ENCODE measurements at regions not wholly inside any gene's neighbourhood (a gene's known extent, or its start where the extent isn't known, plus 50 kb on each side); places are given as distances from the start of the nearest gene placed in this dataset.
"Not testable (repeated sequence)": the region's sequence is repeated elsewhere in the genome, so short reads cannot be mapped to it uniquely, and the experiment has no call there.

DNA sequence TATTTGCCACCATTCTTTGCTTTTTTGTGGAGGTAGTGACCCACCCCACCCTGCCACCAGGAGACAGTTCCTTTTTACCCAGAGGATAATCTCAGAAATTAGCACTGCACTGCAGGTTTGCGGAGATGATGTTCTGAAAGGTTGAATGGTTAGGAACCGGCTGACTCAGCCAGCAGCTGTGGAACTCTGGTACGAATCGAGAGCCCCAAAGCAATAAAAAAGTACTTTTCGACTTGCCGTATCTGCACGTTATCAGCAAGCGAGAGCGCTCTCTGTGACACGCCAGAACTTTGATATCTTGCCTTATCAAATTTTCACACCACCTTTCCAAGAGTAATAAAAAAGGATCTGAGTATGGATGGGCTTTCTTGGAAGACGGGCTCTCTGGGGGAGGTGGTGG lies 96.3 kb upstream of the EEF2KMT start:
- DNase-seq = no peak

DNA sequence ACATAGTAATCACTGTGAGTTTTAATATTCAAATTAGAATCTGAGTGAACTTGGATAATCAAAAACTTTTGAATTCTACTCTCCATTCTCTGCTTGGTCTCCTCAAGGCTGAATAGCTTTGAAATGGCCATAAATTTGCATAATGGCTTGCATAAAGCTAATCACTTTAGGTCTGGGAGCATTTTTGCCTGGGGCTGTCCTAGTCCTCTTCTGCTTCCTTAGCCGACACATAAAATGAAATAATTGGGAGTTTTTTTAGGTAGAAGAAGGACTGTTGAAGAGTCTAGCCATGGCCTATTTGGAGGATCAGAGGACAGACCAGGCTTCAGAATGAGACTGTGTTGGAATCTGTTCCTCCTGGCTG lies 91.4 kb upstream of the EEF2KMT start:
- DNase-seq = no peak

DNA sequence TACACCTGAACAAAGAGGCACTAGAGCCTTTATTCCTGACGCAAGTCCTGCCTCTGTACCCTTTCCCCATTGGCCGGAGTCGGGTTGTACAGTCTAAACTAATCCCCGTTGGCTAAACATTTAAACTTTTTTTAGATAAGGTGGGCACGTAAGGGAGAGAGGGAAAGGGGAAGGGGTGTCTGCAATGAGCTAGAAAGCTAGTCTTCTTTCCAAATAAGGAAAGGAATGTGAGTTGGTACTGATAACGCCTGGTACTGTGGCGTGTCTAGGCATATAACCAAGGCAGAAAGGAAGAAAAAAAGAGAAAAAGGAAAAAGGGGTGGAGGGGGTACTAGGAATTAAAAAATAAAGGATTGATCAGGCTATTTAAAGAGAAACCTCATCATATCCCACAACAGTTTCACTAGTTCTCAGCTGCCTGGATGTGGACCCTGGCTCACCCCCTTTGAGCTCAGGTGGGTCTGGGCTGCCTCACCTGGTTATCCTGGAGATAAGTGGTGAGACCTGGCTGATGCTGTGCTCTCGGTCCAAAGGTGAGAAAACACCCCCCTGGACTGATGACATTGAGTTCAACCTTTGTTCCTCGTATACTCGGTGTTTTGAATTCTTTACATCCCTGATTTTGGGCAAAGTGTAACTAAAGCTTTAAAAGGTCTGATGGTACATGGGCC lies 90.9 kb upstream of the EEF2KMT start:
- DNase-seq = no peak

DNA sequence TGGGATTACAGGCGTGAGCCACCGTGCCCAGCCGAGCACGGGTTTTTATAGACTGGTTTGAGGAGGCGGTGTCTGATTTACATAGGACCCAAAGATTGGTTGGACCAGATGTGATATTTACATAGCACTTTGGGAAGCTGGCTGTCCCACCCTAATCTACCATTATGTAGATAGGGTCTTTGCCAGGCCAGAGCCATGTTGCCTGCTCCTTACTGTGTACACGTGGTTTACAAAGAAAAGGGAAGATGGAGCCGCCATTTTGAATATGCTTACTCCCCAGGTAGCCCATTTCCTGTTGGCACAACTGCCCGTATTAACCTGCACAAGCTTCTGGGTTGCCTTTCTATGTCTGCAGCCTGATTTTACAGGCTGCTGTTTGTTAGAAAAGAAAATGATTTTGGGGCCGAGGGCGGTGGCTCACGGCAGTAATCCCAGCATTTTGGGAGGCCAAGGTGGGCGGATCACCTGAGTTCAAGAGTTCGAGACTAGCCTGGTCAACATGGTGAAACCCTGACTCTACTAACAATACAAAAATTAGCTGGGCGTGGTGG lies 89.9 kb upstream of the EEF2KMT start:
- no peak for DNase-seq

DNA sequence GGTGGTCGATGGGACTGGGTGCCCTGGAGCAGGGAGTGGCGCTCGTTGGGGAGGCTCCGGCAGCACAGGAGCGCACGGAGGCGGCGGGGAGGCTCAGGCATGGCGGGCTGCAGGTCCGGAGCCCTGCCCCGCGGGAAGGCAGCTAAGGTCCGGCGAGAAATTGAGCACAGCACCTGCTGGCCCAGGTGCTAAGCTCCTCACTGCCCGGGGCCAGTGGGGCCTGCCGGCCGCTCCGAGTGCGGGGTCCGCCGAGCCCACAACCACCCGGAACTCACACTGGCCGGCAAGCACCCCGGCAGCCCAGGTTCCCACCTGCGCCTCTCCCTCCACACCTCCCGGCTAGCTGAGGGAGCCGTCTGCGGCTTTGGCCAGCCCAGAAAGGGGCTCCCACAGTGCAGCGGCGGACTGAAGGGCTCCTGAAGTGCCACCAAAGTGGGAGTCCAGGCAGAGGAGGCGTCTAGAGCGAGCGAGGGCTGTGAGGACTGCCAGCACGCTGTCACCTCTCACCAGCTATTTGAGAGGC lies 88.8 kb upstream of the EEF2KMT start:
- DNase-seq = no peak

DNA sequence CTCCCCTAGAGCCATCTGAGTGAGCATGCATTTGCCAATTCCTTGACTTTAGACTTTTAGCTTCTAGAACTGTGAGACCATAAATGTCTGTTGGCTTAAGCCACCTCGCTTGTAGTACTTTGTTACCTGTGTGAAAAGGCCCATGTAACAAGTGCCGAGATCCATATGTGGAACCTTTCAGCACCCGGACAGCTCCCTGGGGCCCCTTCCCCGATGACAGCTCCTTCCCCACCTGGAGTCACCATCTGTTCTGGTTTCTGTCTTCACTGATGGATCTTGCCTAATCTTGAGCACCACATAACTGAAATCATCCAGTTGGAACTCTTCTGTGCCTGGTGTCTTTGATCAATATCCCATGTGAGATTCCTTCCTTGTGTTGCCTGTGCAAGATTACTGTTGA lies 78.9 kb upstream of the EEF2KMT start:
- no peak for DNase-seq

DNA sequence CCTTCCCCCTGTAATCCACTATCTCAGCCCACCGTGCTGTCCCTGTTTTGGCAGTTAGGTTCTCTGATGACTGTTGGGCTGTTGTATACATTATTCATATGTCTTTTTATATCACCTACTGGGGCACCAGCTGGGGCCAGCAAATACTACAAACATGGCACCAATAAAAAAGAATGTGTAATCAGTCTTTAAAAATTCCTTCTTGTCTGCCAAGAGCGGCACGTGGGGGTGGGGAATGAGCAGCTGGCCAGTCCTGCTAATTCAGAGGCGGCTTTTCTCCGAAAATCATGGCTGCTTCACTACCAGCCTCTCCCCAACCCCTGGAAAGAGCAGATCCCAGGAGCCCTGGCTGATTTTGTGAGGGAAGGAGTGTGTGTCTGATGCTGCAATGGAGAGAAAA lies 77.7 kb upstream of the EEF2KMT start:
- no peak for DNase-seq

DNA sequence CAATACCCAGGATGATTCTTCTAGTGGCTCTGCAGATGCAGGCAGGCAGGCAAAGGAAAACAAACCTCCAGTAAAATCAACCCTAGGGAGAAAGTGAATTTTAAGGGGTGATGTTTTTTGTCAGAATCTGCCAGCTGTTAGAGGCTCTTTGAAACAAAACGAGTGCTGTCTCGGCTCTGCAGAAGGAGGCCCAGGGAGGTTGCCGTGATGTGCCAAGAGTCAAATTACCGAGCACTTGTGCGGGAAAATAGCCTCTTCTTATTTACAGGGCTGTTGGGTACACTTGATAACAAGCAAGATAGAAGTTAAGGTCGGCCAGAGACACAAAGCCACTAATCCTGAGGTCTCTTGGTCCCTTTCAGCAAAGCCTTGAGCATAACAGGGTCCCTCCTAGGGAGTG lies 68.9 kb upstream of the EEF2KMT start:
- no peak for DNase-seq

DNA sequence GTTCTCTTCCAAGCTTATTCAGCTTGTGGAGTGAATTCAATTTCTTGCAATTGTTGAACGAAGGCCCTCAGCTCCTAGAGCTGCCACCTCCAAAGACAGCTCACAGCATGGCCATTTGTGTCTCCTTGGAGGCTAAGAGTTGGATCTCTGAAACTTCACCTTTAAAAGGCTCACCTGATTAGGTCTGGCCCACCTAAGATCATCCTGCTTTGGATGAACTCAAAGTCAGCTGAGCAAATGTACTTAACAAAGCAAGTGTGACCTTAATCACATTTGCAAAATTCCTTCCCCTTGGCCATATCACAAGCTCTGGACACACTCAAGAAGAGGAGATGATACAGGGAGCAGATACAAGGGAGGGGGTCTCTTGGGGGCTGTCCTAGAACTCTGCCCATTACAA lies 67.8 kb upstream of the EEF2KMT start:
- not testable (repeated sequence) for DNase-seq

DNA sequence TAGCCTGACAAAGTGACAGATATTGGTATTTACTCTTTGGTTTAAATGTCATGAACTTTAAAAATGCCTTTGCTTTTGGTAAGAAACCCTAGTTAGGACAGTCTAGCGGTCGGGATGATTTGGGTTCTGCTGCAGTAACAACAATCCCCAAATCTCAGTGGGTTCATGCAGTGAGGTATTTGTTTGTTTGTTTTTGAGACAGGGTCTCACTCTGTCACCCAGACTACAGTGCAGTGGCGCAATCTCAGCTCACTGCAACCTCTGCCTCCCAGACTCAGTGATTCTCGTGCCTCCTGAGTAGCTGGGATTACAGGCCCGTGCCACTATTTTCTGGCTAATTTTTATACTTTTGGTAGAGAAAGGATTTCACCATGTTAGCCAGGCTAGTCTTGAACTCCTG lies 65.2 kb upstream of the EEF2KMT start:
- DNase-seq = not testable (repeated sequence)

DNA sequence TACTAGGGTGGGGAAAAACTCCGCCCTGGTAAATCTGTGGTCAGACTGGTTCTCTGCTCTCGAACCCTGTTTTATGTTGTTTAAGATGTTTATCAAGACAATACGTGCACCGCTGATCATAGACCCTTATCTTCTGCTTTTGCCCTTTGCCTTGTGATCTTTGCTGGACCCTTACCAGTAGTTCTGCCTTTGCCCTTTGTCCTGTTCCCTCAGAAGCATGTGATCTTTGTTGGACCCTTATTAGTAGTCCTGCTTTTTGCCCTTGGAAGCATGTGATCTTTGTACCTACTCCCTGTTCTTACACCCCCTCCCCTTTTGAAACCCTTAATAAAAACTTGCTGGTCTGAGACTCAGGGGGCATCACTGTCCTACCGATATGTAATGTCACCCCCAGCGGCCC lies 64.3 kb upstream of the EEF2KMT start:
- DNase-seq = not testable (repeated sequence)

DNA sequence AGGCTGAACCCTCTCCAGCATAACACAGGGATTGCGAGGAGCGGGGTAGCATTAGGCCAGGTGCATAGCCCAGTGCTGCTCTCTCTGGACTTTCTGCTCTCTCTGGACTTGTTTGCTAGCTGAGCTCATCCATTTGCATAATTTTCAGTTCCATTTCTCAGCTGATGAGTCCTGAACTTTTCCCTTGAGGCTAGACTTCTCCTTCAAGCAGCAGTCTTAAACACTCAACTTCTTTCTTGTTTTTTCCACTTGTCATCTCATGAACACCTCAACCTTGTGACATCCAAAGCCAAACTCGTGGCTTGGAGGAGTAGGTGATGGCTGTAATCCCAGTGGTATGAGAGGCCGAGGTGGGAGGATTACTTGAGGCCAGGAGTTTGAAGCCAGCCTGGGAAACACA lies 62.4 kb upstream of the EEF2KMT start:
- not testable (repeated sequence) for DNase-seq

DNA sequence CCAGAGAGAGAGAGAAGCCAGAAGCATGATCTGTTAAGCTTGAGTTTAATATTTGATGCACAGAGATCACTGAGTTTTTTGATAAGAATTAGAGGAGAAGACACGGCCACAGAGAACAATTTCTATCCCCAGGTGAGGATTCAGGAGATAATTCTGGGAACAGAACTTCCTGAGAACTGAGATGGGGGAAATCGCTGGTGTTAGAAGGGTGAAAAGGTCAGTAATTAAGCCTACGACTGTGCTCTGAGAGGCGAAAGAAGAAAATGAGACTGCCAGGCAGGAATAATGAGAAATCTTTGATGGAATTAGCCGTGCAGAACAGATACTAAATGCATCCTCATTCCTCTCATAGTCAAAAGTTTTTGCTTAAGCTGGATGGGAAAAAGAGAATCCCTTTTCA lies 61.9 kb upstream of the EEF2KMT start:
- DNase-seq = not testable (repeated sequence)

DNA sequence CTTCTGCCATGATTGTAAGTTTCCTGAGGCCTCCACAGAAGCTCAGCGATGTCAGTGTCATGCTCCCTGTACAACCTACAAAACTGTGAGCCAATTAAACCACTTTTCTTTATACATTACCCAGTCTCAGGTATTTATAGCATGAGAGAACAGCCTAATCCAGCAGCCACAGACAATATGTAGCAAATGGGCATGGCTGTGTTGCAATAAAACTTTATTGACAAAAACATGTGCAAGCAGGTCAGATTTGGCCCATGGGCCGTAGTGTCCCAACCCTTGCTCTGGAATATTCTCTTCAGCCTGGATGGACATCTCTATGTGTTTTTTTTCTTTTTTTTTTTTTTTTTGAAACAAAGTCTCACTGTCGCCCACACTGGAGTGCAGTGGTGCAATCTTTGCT lies 60.9 kb upstream of the EEF2KMT start:
- no peak for DNase-seq

DNA sequence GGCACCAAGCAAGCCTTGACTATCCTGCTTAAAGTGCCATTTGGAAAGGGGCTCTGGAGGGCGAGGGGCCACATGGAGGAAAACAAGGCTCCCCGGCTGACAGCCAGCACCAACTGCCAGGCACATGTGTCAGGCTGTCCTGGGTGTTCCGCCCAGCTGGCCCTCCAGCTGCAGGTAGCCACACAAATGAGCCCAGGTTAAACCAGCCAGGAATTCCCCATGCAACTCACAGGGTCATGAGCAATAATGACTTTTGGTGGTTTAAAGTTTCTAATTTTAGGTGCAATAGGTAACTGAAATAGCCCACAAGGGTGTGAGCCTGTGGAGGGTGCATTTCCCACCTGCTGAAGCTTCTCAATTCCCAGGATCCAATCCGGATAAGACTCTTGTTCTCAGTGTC lies 58.9 kb upstream of the EEF2KMT start:
- DNase-seq = not testable (repeated sequence)

DNA sequence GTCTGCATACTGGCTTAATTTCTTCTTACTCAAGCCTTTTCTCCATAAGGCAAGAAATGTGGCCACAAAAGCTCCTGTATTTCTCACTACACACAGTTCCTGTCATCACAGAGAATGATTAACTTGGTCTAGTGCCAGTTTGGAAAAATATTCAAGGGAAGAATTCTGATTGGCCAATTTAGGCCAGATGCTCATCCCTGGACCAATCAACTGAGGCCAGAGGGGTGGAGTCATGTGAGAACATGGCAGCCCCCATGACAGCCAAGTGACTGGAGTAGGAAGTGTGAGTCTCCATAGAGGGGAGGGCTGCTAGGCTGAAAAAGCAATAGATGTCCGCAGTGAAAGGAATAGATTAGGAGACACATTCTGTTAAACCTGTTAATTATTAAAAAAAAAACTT lies 56.4 kb upstream of the EEF2KMT start:
- not testable (repeated sequence) for DNase-seq

DNA sequence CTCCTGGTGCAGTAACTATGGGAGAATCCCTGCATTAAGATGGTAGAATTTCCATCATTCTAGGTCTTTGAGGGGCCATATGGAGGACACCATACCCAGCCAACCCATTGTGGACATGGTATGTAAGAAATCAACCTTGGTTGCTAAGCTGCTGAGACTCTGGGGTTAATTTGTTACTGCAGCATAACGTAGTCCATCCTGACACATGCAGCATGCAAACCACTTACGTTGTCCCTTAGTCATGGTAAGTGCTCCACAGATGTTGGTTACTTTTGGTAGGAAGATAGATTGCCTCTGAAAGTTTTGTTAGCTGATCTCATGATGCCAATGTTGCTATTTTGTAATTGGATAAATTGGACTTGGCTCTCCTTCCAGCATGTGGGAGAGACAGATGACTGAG lies 53.8 kb upstream of the EEF2KMT start:
- DNase-seq = not testable (repeated sequence)
